ENCODE measurements at regions not wholly inside any gene's neighbourhood (a gene's known extent, or its start where the extent isn't known, plus 50 kb on each side); places are given as distances from the start of the nearest gene placed in this dataset.

DNA sequence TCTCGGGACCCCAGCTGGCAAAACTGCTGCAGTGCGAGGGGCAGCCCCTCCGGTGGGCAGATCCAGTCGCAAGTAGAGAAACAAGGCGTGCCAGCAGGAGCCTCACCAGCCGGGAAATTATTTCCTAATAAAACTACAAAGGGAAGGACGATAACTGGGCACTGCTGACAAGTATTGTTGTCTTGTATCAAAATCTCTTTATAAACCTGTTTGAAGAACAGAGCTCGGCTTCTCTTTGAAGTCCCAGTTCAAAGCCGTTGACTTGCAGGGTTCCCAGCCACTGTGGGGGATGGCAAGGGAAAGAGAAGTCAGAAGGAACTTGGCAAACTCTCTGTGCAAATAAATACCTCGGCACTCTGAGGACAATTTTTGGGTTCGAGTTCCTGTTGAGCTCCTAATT, 504.5 kb downstream of the CD83 start:
- Mint-ChIP-seq H3K27ac (no peak overlapping the region), H3K4me1 (ENCODE audit: low read depth) (peaks cover 12% of the 10 kb centered on the region), H3K27me3 (no peaks in the 10 kb centered on the region), H3K4me3 (no peak overlapping the region), H3K9me3 (no peaks in the 10 kb centered on the region), H3K36me3 (ENCODE audit: low read depth) (no peaks in the 10 kb centered on the region)
- DNase-seq (no peak), ATAC-seq (no peak)
- CTCF ChIA-PET, result no interaction called here
- TF ChIP-seq, protein P1, sequence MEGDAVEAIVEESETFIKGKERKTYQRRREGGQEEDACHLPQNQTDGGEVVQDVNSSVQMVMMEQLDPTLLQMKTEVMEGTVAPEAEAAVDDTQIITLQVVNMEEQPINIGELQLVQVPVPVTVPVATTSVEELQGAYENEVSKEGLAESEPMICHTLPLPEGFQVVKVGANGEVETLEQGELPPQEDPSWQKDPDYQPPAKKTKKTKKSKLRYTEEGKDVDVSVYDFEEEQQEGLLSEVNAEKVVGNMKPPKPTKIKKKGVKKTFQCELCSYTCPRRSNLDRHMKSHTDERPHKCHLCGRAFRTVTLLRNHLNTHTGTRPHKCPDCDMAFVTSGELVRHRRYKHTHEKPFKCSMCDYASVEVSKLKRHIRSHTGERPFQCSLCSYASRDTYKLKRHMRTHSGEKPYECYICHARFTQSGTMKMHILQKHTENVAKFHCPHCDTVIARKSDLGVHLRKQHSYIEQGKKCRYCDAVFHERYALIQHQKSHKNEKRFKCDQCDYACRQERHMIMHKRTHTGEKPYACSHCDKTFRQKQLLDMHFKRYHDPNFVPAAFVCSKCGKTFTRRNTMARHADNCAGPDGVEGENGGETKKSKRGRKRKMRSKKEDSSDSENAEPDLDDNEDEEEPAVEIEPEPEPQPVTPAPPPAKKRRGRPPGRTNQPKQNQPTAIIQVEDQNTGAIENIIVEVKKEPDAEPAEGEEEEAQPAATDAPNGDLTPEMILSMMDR (IDR thresholded peaks at IDR 0.05), result no peak
- POLR2A ChIA-PET, result no interaction called here
- intact Hi-C loops (cut with micrococcal nuclease), result no loop called here

DNA sequence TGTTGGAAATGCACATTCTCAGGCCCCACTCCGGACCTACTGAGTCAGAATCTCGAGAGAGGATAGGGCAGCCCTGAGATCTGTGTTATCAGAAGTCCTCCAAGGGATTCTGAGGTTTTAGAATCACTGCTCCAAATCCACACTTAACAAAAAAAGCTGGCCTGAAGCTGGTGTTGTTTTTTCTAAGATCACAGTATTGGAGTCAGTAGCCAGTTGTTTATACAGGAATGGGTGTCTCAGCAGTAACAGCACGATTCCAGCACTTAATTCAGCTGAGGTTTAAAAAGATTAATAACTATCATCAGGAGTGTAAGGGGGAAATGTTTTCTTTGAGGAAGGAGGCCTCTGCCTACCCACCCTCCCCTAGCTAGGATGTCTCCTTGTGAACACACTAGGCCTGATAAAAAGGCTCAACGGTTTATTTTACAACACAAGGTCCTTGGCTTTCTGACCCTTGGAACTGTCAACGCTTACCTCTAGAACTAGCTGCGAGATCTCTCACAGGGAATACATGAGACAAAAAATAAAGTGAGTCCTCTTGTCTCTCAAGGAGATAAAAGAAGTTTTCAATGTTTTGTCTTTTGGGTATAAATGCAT, 505.4 kb downstream of the CD83 start:
- peaks cover 12% of the 10 kb centered on the region for H3K4me1 Mint-ChIP-seq (ENCODE audit: low read depth)
- CTCF ChIA-PET, result no interaction called here
- no peak for DNase-seq

DNA sequence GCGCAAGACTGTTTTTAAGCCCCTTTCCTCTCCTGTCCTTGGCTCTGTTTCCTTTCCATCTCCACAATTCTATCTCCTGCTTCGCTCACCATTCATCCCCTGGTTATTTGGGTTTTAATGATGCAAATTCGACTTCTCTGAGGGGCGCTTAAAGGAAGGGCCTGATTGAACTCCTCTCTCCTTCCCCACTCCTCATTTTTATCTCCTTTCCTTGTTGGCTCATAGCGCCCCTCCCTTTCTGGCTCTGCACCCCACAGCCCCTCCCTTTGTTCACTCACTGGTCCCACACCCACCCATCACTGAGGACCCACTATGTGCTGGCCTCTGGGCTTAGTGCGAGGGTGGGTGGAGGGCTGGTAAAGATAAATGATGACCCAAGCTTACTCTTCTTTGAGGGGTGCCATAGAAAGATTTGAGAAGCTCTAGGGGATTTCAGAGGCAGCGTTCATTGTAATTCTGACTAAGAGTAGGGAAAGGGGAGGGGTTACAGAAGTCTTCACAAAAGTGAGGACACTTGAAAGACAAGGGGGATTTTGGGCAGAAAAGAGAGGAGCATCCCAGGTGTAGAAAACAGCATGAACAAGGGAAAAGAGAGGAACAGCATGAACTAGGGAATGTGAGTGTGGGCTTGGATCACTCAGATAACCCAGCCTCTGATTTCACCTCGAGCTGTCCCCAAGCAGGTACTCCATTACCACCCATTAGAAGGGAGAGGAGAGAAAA, 507.8 kb downstream of the CD83 start:
- CTCF ChIA-PET, result no interaction called here
- POLR2A ChIA-PET, result no interaction called here
- intact Hi-C loops (cut with micrococcal nuclease), result no loop called here
- Mint-ChIP-seq H3K27ac (no peak overlapping the region), H3K36me3 (ENCODE audit: low read depth) (no peaks in the 10 kb centered on the region), H3K27me3 (no peaks in the 10 kb centered on the region), H3K4me1 (ENCODE audit: low read depth) (peaks cover 12% of the 10 kb centered on the region), H3K9me3 (peaks cover 3% of the 10 kb centered on the region), H3K4me3 (no peak overlapping the region)
- DNase-seq, result no peak
- TF ChIP-seq, protein P1 (IDR thresholded peaks at IDR 0.05), result no peak
- no peak for ATAC-seq

More for the DNA sequence above, 505.4 kb downstream of the CD83 start:
- Mint-ChIP-seq H3K27me3 (no peaks in the 10 kb centered on the region), H3K27ac (no peak overlapping the region), H3K4me3 (no peak overlapping the region), H3K36me3 (ENCODE audit: low read depth) (no peaks in the 10 kb centered on the region), H3K9me3 (peaks cover 3% of the 10 kb centered on the region)
- ATAC-seq, result no peak
- POLR2A ChIA-PET, result no interaction called here
- intact Hi-C loops (cut with micrococcal nuclease), result no loop called here
- TF ChIP-seq, protein P1 (IDR thresholded peaks at IDR 0.05), result no peak

DNA sequence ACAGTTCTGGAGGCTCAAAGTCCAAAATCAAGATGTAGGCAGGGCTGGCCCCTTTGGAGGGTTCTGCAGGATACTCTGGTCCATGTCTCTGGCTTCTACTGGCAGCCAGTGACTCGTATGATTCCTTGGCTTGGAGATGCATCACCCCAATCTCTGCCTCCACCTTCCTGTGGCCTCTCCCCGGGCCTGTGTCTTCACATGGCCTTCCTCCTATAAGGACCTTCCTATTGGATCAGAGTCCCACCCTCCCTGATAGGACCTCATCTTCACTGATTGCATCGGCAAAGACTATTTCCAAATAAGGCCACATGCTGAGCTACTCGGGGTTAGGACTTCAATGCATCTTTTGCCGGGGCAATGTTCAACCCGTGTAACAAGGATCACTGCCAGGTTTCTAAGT, 509.0 kb downstream of the CD83 start:
- POLR2A ChIA-PET, result no interaction called here

DNA sequence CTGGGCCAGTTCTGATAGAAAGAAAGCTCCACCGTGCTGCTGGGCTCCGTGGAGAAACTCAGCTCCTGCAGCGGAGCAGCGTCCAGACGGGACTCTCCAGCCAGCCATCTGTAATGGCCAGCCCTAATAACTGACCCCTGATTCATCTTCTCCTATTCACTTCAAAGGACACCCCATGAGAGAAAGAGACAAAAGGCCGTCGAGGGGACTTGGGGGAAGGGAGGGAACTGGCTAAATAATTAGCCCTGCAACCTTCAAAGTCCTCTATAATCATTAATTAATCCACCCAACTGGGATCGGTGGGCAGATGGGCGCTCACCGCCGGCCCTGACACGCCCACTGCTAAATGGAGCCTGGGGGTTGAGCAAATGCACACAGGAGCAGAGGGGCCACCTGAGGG, 512.4 kb downstream of the CD83 start:
- intact Hi-C loops (cut with micrococcal nuclease), result no loop called here
- H3K27ac Mint-ChIP-seq, result no peak overlapping the region
- POLR2A ChIA-PET, result no interaction called here
- no peaks in the 10 kb centered on the region for H3K36me3 Mint-ChIP-seq (ENCODE audit: low read depth)
- peaks cover 3% of the 10 kb centered on the region for H3K27me3 Mint-ChIP-seq
- no peak for ATAC-seq
- H3K9me3 Mint-ChIP-seq, result peaks cover 3% of the 10 kb centered on the region
- CTCF ChIA-PET, result no interaction called here
- no peak overlapping the region for H3K4me3 Mint-ChIP-seq
- TF ChIP-seq, protein P1 (IDR thresholded peaks at IDR 0.05), result no peak
- DNase-seq, result no peak
- H3K4me1 Mint-ChIP-seq (ENCODE audit: low read depth), result peaks cover 21% of the 10 kb centered on the region

More for the DNA sequence above, 509.0 kb downstream of the CD83 start:
- Mint-ChIP-seq H3K27ac (no peak overlapping the region), H3K36me3 (ENCODE audit: low read depth) (no peaks in the 10 kb centered on the region), H3K9me3 (peaks cover 3% of the 10 kb centered on the region), H3K4me1 (ENCODE audit: low read depth) (peaks cover 8% of the 10 kb centered on the region), H3K27me3 (no peaks in the 10 kb centered on the region), H3K4me3 (no peak overlapping the region)
- no peak for DNase-seq
- TF ChIP-seq, protein P1 (IDR thresholded peaks at IDR 0.05), result no peak
- CTCF ChIA-PET, result no interaction called here
- no peak for ATAC-seq
- intact Hi-C loops (cut with micrococcal nuclease), result no loop called here
